IMR-90 (cell line): ENCODE measurements at regions not wholly inside any gene's neighbourhood (a gene's known extent, or its start where the extent isn't known, plus 50 kb on each side); places are given as distances from the start of the nearest gene placed in this dataset.

ENCODE experiments used
- ATAC-seq: fragments of 200-7000 bp; cut with Tn5 transposase; 2 replicates; pipeline ENCODE4 v1.9.1; 2020; ENCODE audit warnings: low read depth, mild to moderate bottlenecking, moderate library complexity
- BruUV-seq: library from RNA; stranded (reverse); fragments of 400-500 nt; replicated peaks from 2 replicates; lab custom pipeline; 2021; lab: Mats Ljungman, UMichigan
- CTCF ChIA-PET: fragments of 300-600 bp; formaldehyde crosslinking; extraction: SDS; loops from one replicate; lab custom pipeline; 2021; ENCODE audit warnings: antibody characterized with exemption; lab: Yijun Ruan, JAX
- POLR2A ChIA-PET: fragments of 300-600 bp; sonication (Branson Sonifier 250); formaldehyde crosslinking; loops from one replicate; lab custom pipeline; 2022; ENCODE audit warnings: antibody characterized with exemption; ENCODE audit not compliant: unreplicated experiment; lab: Charles Lee
- DNase-seq: peaks from one replicate; pipeline ENCODE4 v3.0.0; 2013
- H2AFZ ChIP-seq: replicated peaks from 2 replicates; pipeline ENCODE3; 2013; ENCODE audit warnings: low read length, mild to moderate bottlenecking; ENCODE audit not compliant: poor library complexity
- H2AK5ac ChIP-seq: 2 replicates; pipeline ENCODE4 v1.6.1; 2013; ENCODE audit warnings: low read depth, low read length, inconsistent platforms
- H2AK9ac ChIP-seq: replicated peaks from 2 replicates; pipeline ENCODE3; 2013; ENCODE audit warnings: mild to moderate bottlenecking, low read depth, low read length, moderate library complexity; ENCODE audit not compliant: poor library complexity
- H2BK120ac ChIP-seq: 2 replicates; pipeline ENCODE4 v1.6.1; 2013; ENCODE audit warnings: low read depth, low read length, inconsistent platforms
- H2BK15ac ChIP-seq: 3 replicates; pipeline ENCODE4 v1.6.1; 2013; ENCODE audit warnings: low read depth, low read length, inconsistent platforms
- H2BK20ac ChIP-seq: 2 replicates; pipeline ENCODE4 v1.6.1; 2013; ENCODE audit warnings: low read depth, mild to moderate bottlenecking, inconsistent platforms, low read length, moderate library complexity
- H2BK5ac ChIP-seq: 2 replicates; pipeline ENCODE4 v1.6.1; 2013; ENCODE audit warnings: mild to moderate bottlenecking, low read depth, low read length, inconsistent platforms; ENCODE audit not compliant: poor library complexity, severe bottlenecking
- H3K14ac ChIP-seq: replicated peaks from 2 replicates; pipeline ENCODE4 v1.6.1; 2013; ENCODE audit warnings: low read depth, low read length, inconsistent platforms
- H3K18ac ChIP-seq: 2 replicates; pipeline ENCODE4 v1.6.1; 2013; ENCODE audit warnings: low read depth, low read length, control low read depth
- H3K23ac ChIP-seq: 2 replicates; pipeline ENCODE4 v1.6.1; 2013; ENCODE audit warnings: low read depth, low read length, inconsistent platforms
- H3K27ac ChIP-seq: 2 replicates; pipeline ENCODE4 v1.5.1; 2013; ENCODE audit warnings: mild to moderate bottlenecking, control low read depth, low read length; ENCODE audit not compliant: insufficient read depth
- H3K27me3 ChIP-seq: 2 replicates; pipeline ENCODE4 v1.6.1; 2013; ENCODE audit warnings: low read length; ENCODE audit not compliant: control insufficient read depth, insufficient read depth
- H3K36me3 ChIP-seq: 2 replicates; pipeline ENCODE4 v1.6.1; 2013; ENCODE audit warnings: low read length, mixed read lengths; ENCODE audit not compliant: control insufficient read depth, insufficient read depth
- H3K4ac ChIP-seq: 2 replicates; pipeline ENCODE4 v1.6.1; 2013; ENCODE audit warnings: low read depth, low read length, inconsistent platforms
- H3K4me1 ChIP-seq: 2 replicates; pipeline ENCODE4 v1.6.1; 2013; ENCODE audit warnings: low read length, mixed read lengths; ENCODE audit not compliant: control insufficient read depth, insufficient read depth
- H3K4me2 ChIP-seq: 2 replicates; pipeline ENCODE4 v1.6.1; 2013; ENCODE audit warnings: low read depth, mild to moderate bottlenecking, control low read depth, low read length, moderate library complexity
- H3K4me3 ChIP-seq: 2 replicates; pipeline ENCODE4 v1.5.1; 2013; ENCODE audit warnings: low read depth, mild to moderate bottlenecking, control low read depth, low read length, moderate library complexity; ENCODE audit not compliant: insufficient read depth
- H3K56ac ChIP-seq: 2 replicates; pipeline ENCODE4 v1.6.1; 2013; ENCODE audit warnings: low read length, inconsistent platforms; ENCODE audit not compliant: insufficient read depth; ENCODE audit errors: extremely low read depth
- H3K79me1 ChIP-seq, 2 experiments: 2 replicates each; pipeline ENCODE4 v1.6.1; 2013; ENCODE audit warnings: low read length in 2 of 2, inconsistent platforms in 1 of 2, low read depth in 1 of 2
- H3K9ac ChIP-seq: 2 replicates; pipeline ENCODE4 v1.6.1; 2013; ENCODE audit warnings: low read depth, low read length, control low read depth
- H3K9me1 ChIP-seq: 2 replicates; pipeline ENCODE4 v1.6.1; 2013; ENCODE audit warnings: low read length, inconsistent platforms; ENCODE audit not compliant: insufficient read depth
- H3K9me3 ChIP-seq: 2 replicates; pipeline ENCODE4 v1.6.1; 2013; ENCODE audit warnings: low read length; ENCODE audit not compliant: control insufficient read depth, insufficient read depth
- H4K20me1 ChIP-seq: 2 replicates; pipeline ENCODE4 v1.6.1; 2013; ENCODE audit warnings: low read length, inconsistent platforms; ENCODE audit not compliant: insufficient read depth
- H4K5ac ChIP-seq: 2 replicates; pipeline ENCODE4 v1.6.1; 2013; ENCODE audit warnings: mild to moderate bottlenecking, low read depth, low read length, control low read depth
- H4K8ac ChIP-seq, 2 experiments: 2 replicates each; pipeline ENCODE4 v1.6.1; 2013; ENCODE audit warnings: low read depth in 2 of 2, low read length in 2 of 2, control low read depth in 1 of 2, inconsistent platforms in 1 of 2
- H4K91ac ChIP-seq: 2 replicates; pipeline ENCODE4 v1.6.1; 2013; ENCODE audit warnings: low read depth, low read length, inconsistent platforms; ENCODE audit not compliant: insufficient read depth
- BHLHE40 ChIP-seq: fragments of 150-350 bp; IDR thresholded peaks from 2 replicates; pipeline ENCODE4 v1.6.1; 2016; ENCODE audit warnings: mild to moderate bottlenecking, low read depth, low read length
- CEBPB ChIP-seq: IDR thresholded peaks from 2 replicates; pipeline ENCODE4 v1.6.1; 2012; ENCODE audit warnings: low read depth, low read length, improper control_type of control experiment
- CHD1 ChIP-seq: IDR thresholded peaks from 2 replicates; pipeline ENCODE4 v1.6.1; 2012; ENCODE audit warnings: low read depth, low read length, improper control_type of control experiment
- CTCF ChIP-seq: conservative IDR thresholded peaks from 2 replicates; pipeline ENCODE4 v1.5.1; 2012; ENCODE audit warnings: mild to moderate bottlenecking, low read depth, low read length, improper control_type of control experiment
- ELK1 ChIP-seq: fragments of 150-350 bp; IDR thresholded peaks from 2 replicates; pipeline ENCODE4 v1.6.1; 2016; ENCODE audit warnings: low read depth, mild to moderate bottlenecking, low read length, moderate library complexity, borderline replicate concordance
- FOS ChIP-seq: fragments of 150-350 bp; IDR thresholded peaks from 2 replicates; pipeline ENCODE4 v1.6.1; 2016; ENCODE audit warnings: low read depth, low read length
- MAFK ChIP-seq: IDR thresholded peaks from 2 replicates; pipeline ENCODE4 v1.6.1; 2012; ENCODE audit warnings: low read depth, low read length, improper control_type of control experiment
- MAZ ChIP-seq: IDR thresholded peaks from 2 replicates; pipeline ENCODE4 v1.6.1; 2012; ENCODE audit warnings: low read depth, mild to moderate bottlenecking, low read length, improper control_type of control experiment, moderate library complexity, borderline replicate concordance
- MXI1 ChIP-seq: IDR thresholded peaks from 2 replicates; pipeline ENCODE4 v1.6.1; 2012; ENCODE audit warnings: low read depth, mild to moderate bottlenecking, low read length, moderate library complexity, borderline replicate concordance
- NFE2L2 ChIP-seq: fragments of 150-350 bp; IDR thresholded peaks from 2 replicates; pipeline ENCODE4 v1.6.1; 2016; ENCODE audit warnings: low read depth, mild to moderate bottlenecking, low read length
- POLR2A ChIP-seq: IDR thresholded peaks from 2 replicates; pipeline ENCODE4 v1.6.1; 2012; ENCODE audit warnings: mild to moderate bottlenecking, low read depth, low read length
- SMC3 ChIP-seq: fragments of 150-350 bp; IDR thresholded peaks from 2 replicates; pipeline ENCODE4 v1.6.1; 2016; ENCODE audit warnings: low read depth, mild to moderate bottlenecking, antibody characterized with exemption, low read length, moderate library complexity
- USF2 ChIP-seq: fragments of 150-350 bp; IDR thresholded peaks from 2 replicates; pipeline ENCODE4 v1.6.1; 2017; ENCODE audit warnings: mild to moderate bottlenecking, antibody characterized with exemption, low read length, low read depth
- WGBS, 2 experiments: methylation state at CpG; one replicate each; pipeline versions ENCODE4 v1.1.5 to v1.1.7; 2013; ENCODE audit warnings: missing lambda C conversion rate in 2 of 2; ENCODE audit not compliant: insufficient read length in 1 of 2; ENCODE audit errors: extremely low coverage in 2 of 2; 5-methylcytosine and 5-hydroxymethylcytosine counted together
- dilution Hi-C: fragments of 300-500 bp; cut with HindIII; formaldehyde crosslinking; loops from one replicate; pipeline ENCODE4 v1.14.3; 2018; ENCODE audit warnings: low sequenced_read_pairs; ENCODE audit not compliant: unreplicated experiment
- in situ Hi-C: fragments of 300-500 bp; cut with MboI; formaldehyde crosslinking; loops from 3 replicates; pipeline ENCODE4 v1.14.3; 2019; ENCODE audit warnings: low sequenced_read_pairs, inconsistent platforms, mixed read lengths
- intact Hi-C: fragments of 100-400 bp; cut with micrococcal nuclease; formaldehyde crosslinking; loops from 2 replicates; pipeline ENCODE4 v1.10.0; 2022

GRCh38 chr7:340979-341694 is 51.2 kb downstream of the FOXL3 start:
- Histone ChIP-seq H3K4me1 (no peaks in the 10 kb centered on the region), H4K8ac (no peak overlapping the region), H2BK15ac (no peak overlapping the region), H2BK5ac (no peak overlapping the region), H2AFZ (peak overlapping the region; percentile 63), H3K4me2 (no peak overlapping the region), H3K9ac (no peak overlapping the region), H3K23ac (no peak overlapping the region), H2AK9ac (no peak overlapping the region), H3K18ac (no peak overlapping the region), H3K4ac (no peak overlapping the region), H3K56ac (no peak overlapping the region), H2BK120ac (no peak overlapping the region), H3K9me1 (no peaks in the 10 kb centered on the region), H3K36me3 (no peaks in the 10 kb centered on the region), H3K27ac (no peak overlapping the region), H2AK5ac (no peak overlapping the region), H4K91ac (no peak overlapping the region), H3K27me3 (peaks cover 33% of the 10 kb centered on the region), H4K5ac (no peak overlapping the region), H2BK20ac (no peak overlapping the region), H3K9me3 (no peaks in the 10 kb centered on the region), H3K4me3 (no peak overlapping the region), H3K14ac (no peak overlapping the region), H3K79me1 (no peaks in the 10 kb centered on the region), H4K20me1 (no peaks in the 10 kb centered on the region; the same call in 1 of the 2 replicates)
- 56% methylated on average over 15 of the region's 30 CpGs; no CpG with 5 or more reads in 1 of the 2 experiments for WGBS, 2 experiments
- POLR2A ChIA-PET, result no interaction called here
- in situ Hi-C loops, result no loop called here
- dilution Hi-C loops, result no loop called here
- CTCF ChIA-PET, result no interaction called here
- intact Hi-C loops, result no loop called here
- BruUV-seq, result no TSS peak
- TF ChIP-seq CTCF (no peak), SMC3 (no peak), MXI1 (no peak), MAZ (no peak), BHLHE40 (no peak), POLR2A (no peak), ELK1 (no peak), NFE2L2 (no peak), USF2 (no peak), FOS (no peak), CHD1 (no peak), CEBPB (no peak), MAFK (no peak)
- ATAC-seq (no peak), DNase-seq (no peak)
